ENCODE measurements at regions not wholly inside any gene's neighbourhood (a gene's known extent, or its start where the extent isn't known, plus 50 kb on each side); places are given as distances from the start of the nearest gene placed in this dataset.

DNA sequence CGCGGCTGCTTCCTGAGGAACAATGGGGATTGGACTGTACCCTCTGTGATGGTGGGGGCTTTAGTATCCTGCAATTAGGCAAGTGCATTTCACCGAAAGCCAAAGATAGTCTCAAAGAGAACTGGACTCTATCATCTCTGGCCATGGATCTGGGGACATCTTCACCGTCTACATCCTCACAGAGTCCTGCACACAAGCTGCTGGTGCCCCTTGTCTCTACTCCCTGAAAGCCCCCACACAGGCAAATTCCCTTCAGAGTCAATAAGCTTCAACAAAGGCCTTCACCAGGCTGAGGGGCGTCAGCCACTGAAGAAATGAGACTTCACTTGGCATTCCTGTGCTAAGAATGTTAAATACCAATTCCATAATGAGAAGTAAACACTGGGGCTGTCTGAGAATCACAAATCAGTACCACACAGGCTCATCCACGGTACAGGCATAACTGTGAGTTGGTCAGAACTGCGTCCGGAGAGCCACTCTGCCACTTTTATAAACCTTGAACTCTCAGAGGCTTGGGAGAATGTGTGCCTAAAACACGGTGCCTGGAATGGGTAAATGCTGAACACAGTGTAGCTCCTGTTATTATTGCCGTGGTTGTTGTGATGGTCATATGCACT lies 432.7 kb downstream of the ZNF521 start:
- TF ChIP-seq SPI1 (IDR thresholded peaks at IDR 0.05; ENCODE audit: low read depth, low read length): no peak
- no peak for DNase-seq (ENCODE audit: insufficient read length, low spot score)
- no peak for FAIRE-seq

DNA sequence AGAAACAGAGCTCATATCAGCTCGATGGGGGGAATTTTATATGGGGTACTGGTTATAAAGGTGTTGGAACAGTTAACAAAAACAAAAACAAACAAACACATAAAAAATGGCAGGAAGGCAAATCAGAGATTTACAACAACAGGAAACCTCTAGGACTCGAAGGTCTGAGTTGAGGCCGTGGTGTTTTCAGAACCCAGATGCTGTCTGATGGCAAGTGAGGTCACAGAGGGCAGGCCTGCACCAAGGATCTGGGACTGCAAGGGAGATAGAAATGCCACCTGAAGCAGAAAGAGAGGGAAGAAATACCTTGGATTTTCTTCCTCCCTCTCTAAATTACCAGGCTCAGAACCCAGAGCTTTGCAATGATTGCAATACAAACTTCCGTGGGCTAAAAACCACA lies 429.5 kb downstream of the ZNF521 start:
- FAIRE-seq: no peak
- peak; percentile 5 for DNase-seq (ENCODE audit: insufficient read length, low spot score)
- no peak for TF ChIP-seq POU2F2 (IDR thresholded peaks at IDR 0.05; ENCODE audit: low read depth, low read length)
- no peak for TF ChIP-seq TAF1 (IDR thresholded peaks at IDR 0.05; ENCODE audit: low read depth, low read length)
- TF ChIP-seq PAX5 (IDR thresholded peaks at IDR 0.05; ENCODE audit: insufficient read depth, low read length, severe bottlenecking): no peak
- TF ChIP-seq SPI1 (IDR thresholded peaks at IDR 0.05; ENCODE audit: low read depth, low read length): no peak
- no peak for TF ChIP-seq POLR2A (IDR thresholded peaks at IDR 0.05; ENCODE audit: low read depth, low read length)
- TF ChIP-seq POLR2AphosphoS5 (IDR thresholded peaks at IDR 0.05; ENCODE audit: low read depth, low read length): no peak

DNA sequence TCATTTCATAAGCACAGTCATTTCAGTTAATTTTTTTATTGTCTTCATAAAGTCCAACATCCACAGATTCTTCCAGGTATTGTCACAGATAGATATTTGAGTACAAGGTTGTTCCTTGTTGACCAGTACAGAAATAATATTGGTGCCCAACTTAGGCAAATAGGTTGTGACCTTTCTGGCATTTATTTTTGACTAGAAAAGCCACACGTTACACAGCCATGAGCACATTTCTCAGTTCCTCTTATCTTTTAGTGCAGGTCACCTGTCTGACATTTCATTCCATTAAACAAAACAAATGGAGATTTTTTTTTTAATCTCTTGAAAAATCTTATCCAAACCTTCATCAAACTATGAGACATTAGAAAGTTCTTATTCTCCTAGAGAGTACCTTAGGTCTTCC lies 428.8 kb downstream of the ZNF521 start:
- DNase-seq (ENCODE audit: insufficient read length, low spot score) (no peak), FAIRE-seq (peak; percentile 76)
- TF ChIP-seq POU2F2 (IDR thresholded peaks at IDR 0.05; ENCODE audit: low read depth, low read length) (no peak), PAX5 (IDR thresholded peaks at IDR 0.05; ENCODE audit: insufficient read depth, low read length, severe bottlenecking) (no peak), POLR2AphosphoS5 (IDR thresholded peaks at IDR 0.05; ENCODE audit: low read depth, low read length) (no peak), SPI1 (IDR thresholded peaks at IDR 0.05; ENCODE audit: low read depth, low read length) (peak; percentile 97)

DNA sequence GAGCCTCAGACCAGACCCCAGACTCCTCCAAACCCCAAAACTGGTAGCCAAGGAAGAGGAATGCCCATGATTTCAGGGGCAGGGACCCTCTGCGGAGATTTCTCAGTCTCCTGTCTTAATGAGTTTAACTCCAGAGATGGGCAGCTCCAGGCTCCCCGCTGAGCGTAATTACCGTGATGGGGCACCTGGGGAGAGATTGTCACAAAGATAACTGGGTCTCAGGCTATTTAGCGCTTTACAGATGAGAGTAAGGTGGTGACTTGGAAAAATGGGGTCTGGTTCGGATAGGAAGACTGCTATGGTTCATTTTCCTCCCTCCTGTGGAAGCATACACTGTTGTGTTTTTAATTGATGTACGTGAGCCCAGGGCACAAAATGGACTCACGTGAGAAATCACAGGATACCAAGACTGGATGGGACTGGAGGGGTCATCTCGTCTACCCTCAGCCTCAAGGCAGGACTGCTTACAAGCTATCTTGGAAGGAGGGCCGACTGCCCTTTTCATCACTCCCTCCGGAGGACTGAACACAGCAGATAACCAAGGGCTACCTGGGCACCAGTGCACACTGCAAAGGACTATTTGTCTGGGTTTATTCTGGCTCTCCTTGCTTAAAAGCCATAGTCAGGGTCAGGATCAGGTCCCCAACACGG lies 427.8 kb downstream of the ZNF521 start:
- no peak for FAIRE-seq
- DNase-seq (ENCODE audit: insufficient read length, low spot score): no peak
- no peak for TF ChIP-seq POLR2AphosphoS5 (IDR thresholded peaks at IDR 0.05; ENCODE audit: low read depth, low read length)
- TF ChIP-seq POU2F2 (IDR thresholded peaks at IDR 0.05; ENCODE audit: low read depth, low read length): no peak
- TF ChIP-seq TAF1 (IDR thresholded peaks at IDR 0.05; ENCODE audit: low read depth, low read length): no peak
- no peak for TF ChIP-seq PAX5 (IDR thresholded peaks at IDR 0.05; ENCODE audit: insufficient read depth, low read length, severe bottlenecking)
- TF ChIP-seq POLR2A (IDR thresholded peaks at IDR 0.05; ENCODE audit: low read depth, low read length): no peak
- TF ChIP-seq SPI1 (IDR thresholded peaks at IDR 0.05; ENCODE audit: low read depth, low read length): no peak

DNA sequence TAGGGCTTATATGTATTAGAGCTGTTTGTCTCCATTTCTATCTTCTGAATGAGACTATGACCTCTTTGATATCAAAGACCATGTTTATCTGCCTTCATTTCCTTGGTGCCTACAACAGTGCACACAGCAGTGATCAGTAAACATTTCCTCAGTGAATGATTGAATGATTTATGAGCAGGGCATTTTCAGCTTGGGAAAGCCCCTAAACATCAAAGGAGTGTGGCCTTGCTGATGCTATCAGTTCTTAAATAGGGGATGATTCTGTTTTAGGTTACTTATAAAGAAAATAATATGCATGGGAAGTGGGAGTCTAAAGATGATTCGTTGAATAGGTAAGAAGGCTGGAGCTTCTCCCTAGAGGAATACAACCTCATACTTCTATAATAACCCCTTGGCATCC lies 425.3 kb downstream of the ZNF521 start:
- TF ChIP-seq SPI1 (IDR thresholded peaks at IDR 0.05; ENCODE audit: low read depth, low read length) (no peak), POU2F2 (IDR thresholded peaks at IDR 0.05; ENCODE audit: low read depth, low read length) (no peak), TAF1 (IDR thresholded peaks at IDR 0.05; ENCODE audit: low read depth, low read length) (no peak)
- FAIRE-seq: no peak
- no peak for DNase-seq (ENCODE audit: insufficient read length, low spot score)

DNA sequence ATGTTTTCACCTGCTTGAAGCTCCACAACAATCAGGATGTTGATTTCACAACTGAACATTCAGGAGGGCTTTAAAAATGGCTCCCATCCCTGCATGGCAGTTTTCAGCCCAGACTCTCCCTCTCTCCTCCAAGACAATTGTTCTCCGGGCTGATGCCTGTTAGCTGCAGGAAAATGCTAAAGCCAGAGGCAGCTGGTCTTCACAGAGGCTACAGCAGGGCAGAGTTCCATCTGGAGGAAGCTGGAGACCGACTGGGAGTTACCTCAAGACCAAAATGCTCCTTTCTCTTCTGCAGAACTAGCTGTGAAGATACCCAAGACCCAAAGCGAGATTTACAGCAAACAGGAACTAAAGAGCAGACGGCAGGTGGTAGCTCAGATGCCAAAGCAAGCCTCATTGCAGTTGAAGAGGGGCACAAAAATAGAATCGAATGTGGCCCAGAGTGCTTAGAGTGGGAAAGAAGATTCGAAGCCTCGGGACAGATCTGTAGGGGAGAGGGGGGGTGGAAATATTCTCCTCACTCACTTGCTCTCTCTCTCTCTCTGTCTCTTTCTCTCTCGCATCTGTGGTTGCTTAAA lies 423.6 kb downstream of the ZNF521 start:
- DNase-seq (ENCODE audit: insufficient read length, low spot score) (no peak), FAIRE-seq (no peak)
- no peak for TF ChIP-seq POU2F2 (IDR thresholded peaks at IDR 0.05; ENCODE audit: low read depth, low read length)
- no peak for TF ChIP-seq TAF1 (IDR thresholded peaks at IDR 0.05; ENCODE audit: low read depth, low read length)
- TF ChIP-seq SPI1 (IDR thresholded peaks at IDR 0.05; ENCODE audit: low read depth, low read length): no peak
- TF ChIP-seq POLR2A (IDR thresholded peaks at IDR 0.05; ENCODE audit: low read depth, low read length): no peak
- no peak for TF ChIP-seq PAX5 (IDR thresholded peaks at IDR 0.05; ENCODE audit: insufficient read depth, low read length, severe bottlenecking)
- TF ChIP-seq POLR2AphosphoS5 (IDR thresholded peaks at IDR 0.05; ENCODE audit: low read depth, low read length): no peak

DNA sequence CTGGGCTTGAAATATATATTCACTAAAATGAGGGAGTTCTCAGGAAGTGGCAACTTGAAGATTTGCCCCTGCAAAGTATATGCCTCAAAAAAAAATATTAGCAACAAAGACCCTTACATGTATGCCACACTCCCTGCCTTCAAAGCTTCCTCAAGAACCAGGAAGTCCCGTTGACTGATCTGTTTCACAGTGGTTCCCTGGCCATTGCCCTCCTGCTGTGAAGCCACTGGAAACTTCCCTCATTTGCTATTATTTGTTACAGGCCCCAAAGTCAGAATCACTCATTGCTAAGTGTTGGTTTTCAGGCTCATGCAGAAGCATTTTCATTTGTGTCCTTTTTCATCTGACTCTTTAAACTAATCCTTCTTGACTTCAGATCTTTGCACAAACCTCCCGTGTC lies 421.5 kb downstream of the ZNF521 start:
- no peak for TF ChIP-seq PAX5 (IDR thresholded peaks at IDR 0.05; ENCODE audit: insufficient read depth, low read length, severe bottlenecking)
- TF ChIP-seq SPI1 (IDR thresholded peaks at IDR 0.05; ENCODE audit: low read depth, low read length): no peak
- no peak for TF ChIP-seq POU2F2 (IDR thresholded peaks at IDR 0.05; ENCODE audit: low read depth, low read length)
- no peak for TF ChIP-seq POLR2AphosphoS5 (IDR thresholded peaks at IDR 0.05; ENCODE audit: low read depth, low read length)
- TF ChIP-seq TAF1 (IDR thresholded peaks at IDR 0.05; ENCODE audit: low read depth, low read length): no peak
- no peak for TF ChIP-seq POLR2A (IDR thresholded peaks at IDR 0.05; ENCODE audit: low read depth, low read length)
- DNase-seq (ENCODE audit: insufficient read length, low spot score) (no peak), FAIRE-seq (no peak)

DNA sequence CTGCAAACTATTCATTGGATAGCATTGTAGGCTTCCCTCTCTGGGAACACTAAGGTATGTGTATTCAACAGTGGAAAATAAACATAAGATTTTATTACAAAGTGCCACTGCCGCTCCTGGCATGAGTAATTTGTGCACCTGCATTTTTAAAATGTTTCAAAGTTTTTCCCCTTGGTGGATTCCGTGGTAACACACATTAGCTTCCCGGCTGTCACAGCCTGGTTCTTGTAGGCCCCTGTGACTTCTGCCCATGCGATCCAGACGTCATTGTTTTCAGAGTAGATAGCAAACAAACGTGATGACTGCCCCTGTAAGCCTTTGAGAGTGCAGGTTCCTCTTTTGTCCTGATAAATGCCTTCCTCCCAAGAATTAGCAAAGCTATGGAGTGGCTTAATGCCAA lies 421.0 kb downstream of the ZNF521 start:
- FAIRE-seq: no peak
- DNase-seq (ENCODE audit: insufficient read length, low spot score): no peak
- TF ChIP-seq POU2F2 (IDR thresholded peaks at IDR 0.05; ENCODE audit: low read depth, low read length) (no peak), POLR2A (IDR thresholded peaks at IDR 0.05; ENCODE audit: low read depth, low read length) (no peak), SPI1 (IDR thresholded peaks at IDR 0.05; ENCODE audit: low read depth, low read length) (no peak), TAF1 (IDR thresholded peaks at IDR 0.05; ENCODE audit: low read depth, low read length) (no peak), PAX5 (IDR thresholded peaks at IDR 0.05; ENCODE audit: insufficient read depth, low read length, severe bottlenecking) (no peak), POLR2AphosphoS5 (IDR thresholded peaks at IDR 0.05; ENCODE audit: low read depth, low read length) (no peak)

DNA sequence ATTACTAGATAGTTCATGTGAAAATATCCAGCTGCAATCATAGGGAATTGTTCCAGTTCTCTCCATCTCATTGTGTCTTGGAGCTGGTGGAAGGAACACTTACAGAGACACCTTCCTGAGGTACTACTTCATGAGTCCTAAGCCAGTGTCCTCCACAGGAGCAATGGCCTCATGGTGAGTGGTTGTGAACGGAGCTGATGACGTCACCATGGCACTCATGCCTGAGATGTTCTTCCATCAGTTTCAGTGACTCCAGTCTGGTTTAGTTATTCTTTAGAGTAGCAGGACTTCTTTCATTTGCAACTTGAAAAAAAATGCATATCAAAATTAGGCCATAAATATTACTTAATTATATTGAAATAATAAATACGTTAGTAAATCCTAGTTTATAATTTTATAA lies 418.6 kb downstream of the ZNF521 start:
- no peak for FAIRE-seq
- TF ChIP-seq POU2F2 (IDR thresholded peaks at IDR 0.05; ENCODE audit: low read depth, low read length): no peak
- no peak for TF ChIP-seq TAF1 (IDR thresholded peaks at IDR 0.05; ENCODE audit: low read depth, low read length)
- no peak for TF ChIP-seq SPI1 (IDR thresholded peaks at IDR 0.05; ENCODE audit: low read depth, low read length)
- TF ChIP-seq POLR2AphosphoS5 (IDR thresholded peaks at IDR 0.05; ENCODE audit: low read depth, low read length): no peak
- TF ChIP-seq PAX5 (IDR thresholded peaks at IDR 0.05; ENCODE audit: insufficient read depth, low read length, severe bottlenecking): no peak
- no peak for TF ChIP-seq POLR2A (IDR thresholded peaks at IDR 0.05; ENCODE audit: low read depth, low read length)
- DNase-seq (ENCODE audit: insufficient read length, low spot score): no peak
